Fibroblast of lung (primary cell): ENCODE measurements at regions not wholly inside any gene's neighbourhood (a gene's known extent, or its start where the extent isn't known, plus 50 kb on each side); places are given as distances from the start of the nearest gene placed in this dataset.

Source experiments
- EZH2 ChIP-seq: IDR thresholded peaks from 2 replicates; pipeline ENCODE4 v1.5.1; 2012; ENCODE audit warnings: low read length, control low read depth, mild to moderate bottlenecking; ENCODE audit errors: missing control alignments
- TF ChIP-seq, protein P1 (sequence below), 2 donors: IDR thresholded peaks in 1 of 2; conservative IDR thresholded peaks in 1 of 2; 1 replicate in 1 of 2; 2 replicates in 1 of 2; pipeline ENCODE4 v1.5.1; 2011 to 2012; ENCODE audit warnings: low read length in 2 of 2, control low read depth in 1 of 2, inconsistent platforms in 1 of 2, low read depth in 1 of 2, mild to moderate bottlenecking in 1 of 2

DNA sequence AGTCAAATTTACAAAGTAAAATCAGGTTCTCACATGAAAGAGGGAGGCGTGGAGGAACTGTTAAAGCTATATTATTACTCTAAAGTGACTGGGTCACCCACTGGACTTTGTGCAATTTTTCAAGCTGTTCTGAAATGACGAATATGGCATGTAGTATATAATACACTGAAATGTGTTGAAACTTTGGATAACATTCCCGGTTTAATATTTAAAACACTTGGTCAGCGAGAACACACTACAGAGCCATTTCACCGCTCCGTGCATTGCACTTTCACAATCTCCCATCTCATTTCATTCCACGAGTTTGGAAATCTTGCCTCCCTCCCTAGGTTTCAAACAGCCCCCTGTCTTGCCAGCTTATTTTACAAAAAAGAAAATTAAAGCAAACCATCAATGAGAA is 337.9 kb downstream of the WDR11 start:
- TF ChIP-seq EZH2 = no peak
- TF ChIP-seq, protein P1, sequence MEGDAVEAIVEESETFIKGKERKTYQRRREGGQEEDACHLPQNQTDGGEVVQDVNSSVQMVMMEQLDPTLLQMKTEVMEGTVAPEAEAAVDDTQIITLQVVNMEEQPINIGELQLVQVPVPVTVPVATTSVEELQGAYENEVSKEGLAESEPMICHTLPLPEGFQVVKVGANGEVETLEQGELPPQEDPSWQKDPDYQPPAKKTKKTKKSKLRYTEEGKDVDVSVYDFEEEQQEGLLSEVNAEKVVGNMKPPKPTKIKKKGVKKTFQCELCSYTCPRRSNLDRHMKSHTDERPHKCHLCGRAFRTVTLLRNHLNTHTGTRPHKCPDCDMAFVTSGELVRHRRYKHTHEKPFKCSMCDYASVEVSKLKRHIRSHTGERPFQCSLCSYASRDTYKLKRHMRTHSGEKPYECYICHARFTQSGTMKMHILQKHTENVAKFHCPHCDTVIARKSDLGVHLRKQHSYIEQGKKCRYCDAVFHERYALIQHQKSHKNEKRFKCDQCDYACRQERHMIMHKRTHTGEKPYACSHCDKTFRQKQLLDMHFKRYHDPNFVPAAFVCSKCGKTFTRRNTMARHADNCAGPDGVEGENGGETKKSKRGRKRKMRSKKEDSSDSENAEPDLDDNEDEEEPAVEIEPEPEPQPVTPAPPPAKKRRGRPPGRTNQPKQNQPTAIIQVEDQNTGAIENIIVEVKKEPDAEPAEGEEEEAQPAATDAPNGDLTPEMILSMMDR (conservative IDR thresholded peaks at IDR 0.05 in 1 of 2, IDR thresholded peaks at IDR 0.05 in 1 of 2; ENCODE audit: low read depth in 1 of 2, low read length in 2 of 2) = no peak
